ENCODE measurements at regions not wholly inside any gene's neighbourhood (a gene's known extent, or its start where the extent isn't known, plus 50 kb on each side); places are given as distances from the start of the nearest gene placed in this dataset.
"Not testable (repeated sequence)": the region's sequence is repeated elsewhere in the genome, so short reads cannot be mapped to it uniquely, and the experiment has no call there.

DNA sequence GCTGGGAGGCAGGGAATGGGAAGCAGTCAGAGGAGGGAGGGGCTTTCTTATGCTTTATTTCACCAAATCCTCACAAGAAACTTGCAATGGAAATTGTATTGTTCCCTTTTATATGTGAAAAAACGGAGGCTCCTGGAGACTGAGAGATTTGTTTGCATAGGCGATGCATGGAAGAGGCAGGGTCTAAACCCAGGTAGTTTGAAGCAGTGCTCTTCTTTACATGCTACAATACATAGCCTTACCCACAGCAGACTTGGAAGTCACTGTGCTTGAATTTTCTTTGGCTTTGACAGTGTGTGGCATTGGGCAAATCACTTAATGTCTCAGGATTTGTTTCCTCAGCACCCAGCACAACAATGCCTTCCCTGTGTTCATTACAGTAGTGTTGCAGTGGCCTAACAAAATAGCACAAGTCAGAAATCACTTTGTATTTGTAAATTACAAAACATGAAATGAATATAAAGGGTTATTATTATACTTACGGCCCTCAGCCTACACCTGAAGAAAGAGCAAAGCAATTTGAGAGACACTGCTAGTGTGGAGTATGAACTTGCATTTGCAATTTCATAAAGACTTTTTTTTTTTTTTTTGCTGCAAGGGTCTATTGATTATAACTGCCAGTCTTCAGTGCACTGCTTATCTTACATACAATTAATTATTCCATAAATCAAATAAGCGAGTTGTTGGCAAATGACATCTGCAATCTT, 646.4 kb upstream of the KCNMB2 start:
- intact Hi-C loops (cut with DNase I): no loop called here
- Histone ChIP-seq H3K27me3 (no peaks in the 10 kb centered on the region), H3K9me3 (no peaks in the 10 kb centered on the region), H3K4me1 (peaks cover 0 to 10% (median 4%) of the 10 kb centered on the region in 4 donors), H3K27ac (no peak overlapping the region), H3K36me3 (no peaks in the 10 kb centered on the region), H3K4me3 (no peak overlapping the region)
- DNase-seq: no peak
- TF ChIP-seq POLR2AphosphoS5 (IDR thresholded peaks at IDR 0.05): no peak
- no peak for TF ChIP-seq CTCF (IDR thresholded peaks at IDR 0.05)
- no peak for TF ChIP-seq POLR2A (IDR thresholded peaks at IDR 0.05)
- no peak for TF ChIP-seq EP300 (IDR thresholded peaks at IDR 0.05)
- WGBS, 2 donors: 91 to 95% methylated on average over 4 of the region's 4 CpGs

DNA sequence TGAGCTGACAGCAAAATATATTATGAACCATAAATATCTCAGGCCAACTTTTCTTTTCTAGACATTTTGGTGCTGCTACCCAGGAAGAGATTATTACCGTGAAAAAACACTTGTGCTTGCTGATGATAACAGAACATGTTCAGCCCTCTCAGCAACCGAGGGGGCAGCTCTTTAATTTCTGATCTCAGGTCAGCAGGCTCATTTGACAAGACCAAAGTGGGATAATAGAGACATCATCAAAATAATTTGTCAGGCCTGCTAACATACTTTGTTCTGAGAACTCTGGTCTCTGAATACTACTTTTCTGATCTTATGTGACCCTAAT, 645.9 kb upstream of the KCNMB2 start:
- Histone ChIP-seq H3K4me1 (peaks cover 0 to 10% (median 4%) of the 10 kb centered on the region in 4 donors), H3K27ac (no peak overlapping the region), H3K36me3 (no peaks in the 10 kb centered on the region), H3K27me3 (no peaks in the 10 kb centered on the region), H3K9me3 (no peaks in the 10 kb centered on the region), H3K4me3 (no peak overlapping the region)
- 69 to 80% methylated on average over 2 of the region's 2 CpGs for WGBS, 2 donors
- TF ChIP-seq EP300 (IDR thresholded peaks at IDR 0.05) (no peak), CTCF (IDR thresholded peaks at IDR 0.05) (no peak), POLR2AphosphoS5 (IDR thresholded peaks at IDR 0.05) (no peak), POLR2A (IDR thresholded peaks at IDR 0.05) (no peak)
- DNase-seq: no peak
- intact Hi-C loops (cut with DNase I): no loop called here

DNA sequence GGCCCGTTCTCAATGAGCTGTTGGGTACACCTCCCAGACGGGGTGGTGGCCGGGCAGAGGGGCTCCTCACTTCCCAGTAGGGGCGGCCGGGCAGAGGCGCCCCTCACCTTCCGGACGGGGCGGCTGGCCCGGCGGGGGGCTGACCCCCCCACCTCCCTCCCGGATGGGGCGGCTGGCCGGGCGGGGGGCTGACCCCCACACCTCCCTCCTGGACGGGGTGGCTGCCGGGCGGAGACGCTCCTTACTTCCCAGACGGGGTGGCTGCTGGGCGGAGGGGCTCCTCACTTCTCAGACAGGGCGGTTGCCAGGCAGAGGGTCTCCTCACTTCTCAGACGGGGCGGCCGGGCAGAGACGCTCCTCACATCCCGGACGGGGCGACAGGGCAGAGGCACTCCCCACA, 644.7 kb upstream of the KCNMB2 start:
- 96% methylated on average over 22 to 24 of the region's 29 CpGs for WGBS, 2 donors
- H3K4me1 ChIP-seq; H3K27me3 ChIP-seq; H3K4me3 ChIP-seq; DNase-seq; H3K27ac ChIP-seq; H3K36me3 ChIP-seq; intact Hi-C loops (cut with DNase I); H3K9me3 ChIP-seq: not testable (repeated sequence)

DNA sequence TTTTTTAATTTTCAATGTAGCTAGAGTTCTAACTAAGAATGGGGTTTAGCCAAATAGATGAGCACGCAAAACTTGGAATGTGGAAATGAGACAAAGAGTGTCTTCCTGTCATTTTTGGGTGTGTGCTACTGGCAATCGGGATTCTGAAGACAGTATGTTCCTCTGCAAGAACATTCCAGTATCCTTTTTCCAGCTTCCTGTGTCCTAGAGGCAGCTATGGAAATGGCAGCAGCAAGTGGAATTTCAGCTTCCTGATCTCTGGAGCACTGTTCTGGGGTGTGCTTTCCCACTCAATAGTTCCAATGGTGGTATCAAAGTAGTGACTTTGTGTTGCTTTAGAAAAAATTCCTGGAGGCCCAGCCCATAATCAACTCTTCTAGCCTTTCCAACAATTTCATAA, 642.9 kb upstream of the KCNMB2 start:
- 85 to 87% methylated on average over 2 of the region's 2 CpGs for WGBS, 2 donors
- Histone ChIP-seq H3K27me3 (no peaks in the 10 kb centered on the region), H3K36me3 (no peaks in the 10 kb centered on the region), H3K27ac (peak overlapping the region in 1 of 4 donors; percentile 19), H3K4me3 (no peak overlapping the region), H3K9me3 (peaks cover 0 to 5% (median 0%) of the 10 kb centered on the region in 4 donors), H3K4me1 (peaks cover 0 to 10% (median 4%) of the 10 kb centered on the region in 4 donors)
- intact Hi-C loops (cut with DNase I): no loop called here
- no peak for DNase-seq
- TF ChIP-seq POLR2AphosphoS5 (IDR thresholded peaks at IDR 0.05) (peak in 1 of 4 donors; percentile 14), POLR2A (IDR thresholded peaks at IDR 0.05) (no peak), EP300 (IDR thresholded peaks at IDR 0.05) (no peak), CTCF (IDR thresholded peaks at IDR 0.05) (peak in 1 of 4 experiments; percentile 33)

DNA sequence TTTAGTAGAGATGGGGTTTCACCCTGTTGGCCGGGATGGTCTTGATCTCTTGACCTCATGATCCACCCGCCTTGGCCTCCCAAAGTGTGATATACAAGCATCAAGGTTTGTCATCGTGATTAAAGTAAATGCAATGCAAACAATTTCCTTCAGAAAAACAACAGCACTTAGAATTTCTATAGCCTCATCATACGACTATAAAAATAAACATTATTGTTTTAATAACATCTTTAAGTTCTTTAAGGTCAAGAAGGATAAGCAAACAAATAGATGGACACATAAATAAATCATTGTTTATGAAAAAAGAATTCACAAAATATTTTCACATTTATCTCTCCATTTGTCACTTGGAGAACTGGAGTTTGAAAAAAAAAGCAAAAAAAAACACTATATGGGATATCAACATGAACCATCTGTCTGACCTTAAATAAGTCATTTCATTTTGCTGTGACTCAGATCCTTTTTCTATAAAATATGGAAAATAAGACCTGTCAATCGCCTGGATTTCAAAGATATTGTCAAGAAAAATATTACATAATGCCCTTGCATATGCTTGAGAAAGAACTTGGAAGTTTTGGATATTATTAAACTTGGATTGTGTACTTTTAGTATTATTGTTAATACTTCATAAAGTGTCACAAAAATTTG, 642.0 kb upstream of the KCNMB2 start:
- Histone ChIP-seq H3K9me3 (peaks cover 0 to 5% (median 0%) of the 10 kb centered on the region in 4 donors), H3K36me3 (no peaks in the 10 kb centered on the region), H3K27ac (no peak overlapping the region), H3K4me1 (peaks cover 0 to 10% (median 4%) of the 10 kb centered on the region in 4 donors), H3K4me3 (no peak overlapping the region), H3K27me3 (no peaks in the 10 kb centered on the region)
- TF ChIP-seq CTCF (IDR thresholded peaks at IDR 0.05) (no peak), POLR2A (IDR thresholded peaks at IDR 0.05) (no peak), EP300 (IDR thresholded peaks at IDR 0.05) (no peak)
- DNase-seq: no peak
- intact Hi-C loops (cut with DNase I): no loop called here
- WGBS, 2 donors: 75 to 86% methylated on average over 5 of the region's 5 CpGs
